ENCODE measurements at regions not wholly inside any gene's neighbourhood (a gene's known extent, or its start where the extent isn't known, plus 50 kb on each side); places are given as distances from the start of the nearest gene placed in this dataset.

GRCh38 chr6:79776076-79776475 lies 144.9 kb downstream of the SH3BGRL2 start:
- no peak for DNase-seq (ENCODE audit: low spot score)

GRCh38 chr6:79775222-79775621 lies 144.1 kb downstream of the SH3BGRL2 start:
- DNase-seq (ENCODE audit: low spot score): no peak

DNA sequence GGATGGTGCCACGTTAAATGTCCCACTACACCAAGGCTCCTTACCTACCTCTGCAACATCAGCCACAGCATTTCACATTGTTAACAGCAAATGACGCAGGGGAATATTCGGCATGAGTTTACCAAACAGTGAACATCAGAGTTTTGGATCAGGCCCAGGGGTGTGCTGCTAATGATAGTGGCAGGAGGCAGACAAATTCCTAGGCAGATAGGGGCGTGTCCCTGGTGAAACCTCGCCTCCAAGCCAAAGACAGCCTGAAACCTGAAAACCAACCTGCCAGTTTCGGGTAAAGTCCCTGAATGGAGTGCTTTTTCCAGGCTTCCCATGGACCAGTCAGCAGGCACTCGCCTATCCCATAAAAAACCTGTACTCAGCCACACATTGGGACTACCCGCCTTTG lies 133.6 kb downstream of the SH3BGRL2 start:
- DNase-seq (ENCODE audit: low spot score): no peak

DNA sequence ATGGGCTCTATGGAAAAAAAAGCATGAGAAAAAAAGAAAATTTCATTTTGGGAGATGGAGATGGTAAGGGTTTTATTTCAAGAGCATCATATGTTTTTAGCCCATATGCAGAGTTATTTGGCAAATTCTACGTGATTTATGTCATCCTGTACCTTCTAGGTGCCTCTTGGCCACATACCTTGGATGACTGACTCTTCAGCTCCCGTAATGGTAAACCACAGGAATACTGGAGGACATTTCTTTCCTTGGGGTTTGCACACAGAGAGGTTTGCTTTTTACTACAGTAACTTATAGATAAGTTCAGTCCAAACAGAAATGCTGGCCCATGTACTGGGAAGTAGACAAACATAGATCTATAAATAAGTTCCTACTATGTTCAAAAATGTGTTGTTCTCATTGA lies 132.2 kb downstream of the SH3BGRL2 start:
- no peak for DNase-seq (ENCODE audit: low spot score)

- DNase-seq (ENCODE audit: low spot score): no peak
Observed at GRCh38 chr6:79762370-79762769, 131.2 kb downstream of the SH3BGRL2 start.

- no peak for DNase-seq (ENCODE audit: low spot score)
Observed at GRCh38 chr6:79756496-79756895, 125.4 kb downstream of the SH3BGRL2 start.

- DNase-seq (ENCODE audit: low spot score): no peak
Observed at GRCh38 chr6:79755967-79756366, 124.8 kb downstream of the SH3BGRL2 start.

Data from globus pallidus (tissue), 1 donor.